ENCODE measurements at regions not wholly inside any gene's neighbourhood (a gene's known extent, or its start where the extent isn't known, plus 50 kb on each side); places are given as distances from the start of the nearest gene placed in this dataset.

DNA sequence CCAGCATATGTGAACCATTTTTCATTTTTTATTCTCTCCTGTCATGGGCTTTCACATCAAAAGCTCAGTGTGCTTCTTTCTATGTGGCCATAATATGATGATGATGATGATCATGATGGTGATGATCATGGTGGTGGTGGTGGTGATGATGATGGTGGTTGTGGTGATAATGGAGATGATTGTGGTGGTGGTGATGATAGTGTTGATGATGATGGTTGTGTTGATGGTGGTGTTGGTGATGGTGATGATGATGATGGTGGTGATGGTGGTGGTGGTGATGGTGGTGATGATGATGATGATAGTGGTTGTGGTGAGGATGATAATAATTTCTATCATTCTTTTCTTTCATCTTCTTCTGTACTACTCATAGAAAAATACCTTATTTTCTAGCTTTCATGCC lies 413.1 kb upstream of the VSTM2A start:
- H3K4me3 ChIP-seq, result no peak overlapping the region
- intact Hi-C loops (cut with DNase I), result no loop called here
- DNase-seq (ENCODE audit: low spot score), result no peak
- H3K4me1 ChIP-seq (replicated peaks), result no peaks in the 10 kb centered on the region
- no peak overlapping the region for H3K27ac ChIP-seq
- no peaks in the 10 kb centered on the region for H3K27me3 ChIP-seq (replicated peaks; ENCODE audit: insufficient read depth)
- no peak for TF ChIP-seq POLR2A (IDR thresholded peaks at IDR 0.05)
- no peaks in the 10 kb centered on the region for H3K36me3 ChIP-seq
- no peaks in the 10 kb centered on the region for H3K9me3 ChIP-seq

DNA sequence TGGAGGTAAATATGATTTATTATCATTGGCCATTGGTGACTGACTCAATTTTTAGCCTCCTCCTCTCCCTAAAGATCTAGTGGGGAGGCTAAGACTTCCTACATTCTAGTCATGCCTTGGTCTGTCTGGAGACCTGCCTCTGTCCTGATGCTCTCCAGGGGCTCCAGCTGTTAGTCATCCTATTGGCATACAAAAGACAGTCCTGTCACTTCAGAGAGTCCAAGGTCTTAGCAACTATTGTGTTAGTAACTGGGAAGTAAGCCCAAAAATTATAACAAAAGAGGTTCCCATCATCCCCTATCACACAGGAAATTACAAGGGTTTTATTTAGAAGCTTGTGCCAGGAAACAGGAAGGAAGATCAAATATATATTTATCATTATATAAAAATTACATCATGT lies 400.6 kb upstream of the VSTM2A start:
- no peaks in the 10 kb centered on the region for H3K9me3 ChIP-seq
- no peaks in the 10 kb centered on the region for H3K27me3 ChIP-seq (replicated peaks; ENCODE audit: insufficient read depth)
- H3K4me1 ChIP-seq (replicated peaks), result no peaks in the 10 kb centered on the region
- H3K36me3 ChIP-seq, result no peaks in the 10 kb centered on the region
- no peak overlapping the region for H3K4me3 ChIP-seq
- DNase-seq (ENCODE audit: low spot score), result no peak
- H3K27ac ChIP-seq, result no peak overlapping the region
- no peak for TF ChIP-seq POLR2AphosphoS5 (IDR thresholded peaks at IDR 0.05)
- TF ChIP-seq, protein P1, sequence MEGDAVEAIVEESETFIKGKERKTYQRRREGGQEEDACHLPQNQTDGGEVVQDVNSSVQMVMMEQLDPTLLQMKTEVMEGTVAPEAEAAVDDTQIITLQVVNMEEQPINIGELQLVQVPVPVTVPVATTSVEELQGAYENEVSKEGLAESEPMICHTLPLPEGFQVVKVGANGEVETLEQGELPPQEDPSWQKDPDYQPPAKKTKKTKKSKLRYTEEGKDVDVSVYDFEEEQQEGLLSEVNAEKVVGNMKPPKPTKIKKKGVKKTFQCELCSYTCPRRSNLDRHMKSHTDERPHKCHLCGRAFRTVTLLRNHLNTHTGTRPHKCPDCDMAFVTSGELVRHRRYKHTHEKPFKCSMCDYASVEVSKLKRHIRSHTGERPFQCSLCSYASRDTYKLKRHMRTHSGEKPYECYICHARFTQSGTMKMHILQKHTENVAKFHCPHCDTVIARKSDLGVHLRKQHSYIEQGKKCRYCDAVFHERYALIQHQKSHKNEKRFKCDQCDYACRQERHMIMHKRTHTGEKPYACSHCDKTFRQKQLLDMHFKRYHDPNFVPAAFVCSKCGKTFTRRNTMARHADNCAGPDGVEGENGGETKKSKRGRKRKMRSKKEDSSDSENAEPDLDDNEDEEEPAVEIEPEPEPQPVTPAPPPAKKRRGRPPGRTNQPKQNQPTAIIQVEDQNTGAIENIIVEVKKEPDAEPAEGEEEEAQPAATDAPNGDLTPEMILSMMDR (IDR thresholded peaks at IDR 0.05), result no peak
- no peak for TF ChIP-seq POLR2A (IDR thresholded peaks at IDR 0.05)
- intact Hi-C loops (cut with DNase I), result no loop called here

DNA sequence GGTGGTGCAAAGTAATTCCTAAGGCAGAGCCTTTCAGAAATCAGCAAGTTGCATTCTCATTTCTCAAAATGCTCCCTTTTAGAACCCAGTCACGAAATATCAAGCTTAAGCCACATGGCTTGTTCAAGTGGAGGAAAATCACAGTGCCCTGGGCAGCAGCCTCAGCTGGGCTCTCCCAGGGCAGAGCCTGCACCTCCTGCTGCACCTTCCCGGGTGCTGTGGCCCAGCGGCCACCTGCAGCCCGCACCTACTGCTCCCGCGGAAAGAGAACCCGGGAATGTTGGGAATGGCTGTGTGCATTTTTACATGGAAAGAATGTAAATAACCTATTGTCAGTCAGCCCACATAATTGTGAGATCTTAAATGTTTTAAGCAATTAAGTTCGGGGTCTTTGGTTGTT lies 396.5 kb upstream of the VSTM2A start:
- H3K27me3 ChIP-seq (replicated peaks; ENCODE audit: insufficient read depth), result no peaks in the 10 kb centered on the region
- no peaks in the 10 kb centered on the region for H3K4me1 ChIP-seq (replicated peaks)
- H3K27ac ChIP-seq, result no peak overlapping the region
- no peak overlapping the region for H3K4me3 ChIP-seq
- TF ChIP-seq POLR2A (IDR thresholded peaks at IDR 0.05) (no peak), POLR2AphosphoS5 (IDR thresholded peaks at IDR 0.05) (no peak)
- TF ChIP-seq, protein P1 (IDR thresholded peaks at IDR 0.05), result no peak
- WGBS, result 77% methylated on average over 8 of the region's 8 CpGs
- intact Hi-C loops (cut with DNase I), result no loop called here
- no peak for DNase-seq (ENCODE audit: low spot score)
- no peaks in the 10 kb centered on the region for H3K9me3 ChIP-seq
- no peaks in the 10 kb centered on the region for H3K36me3 ChIP-seq

DNA sequence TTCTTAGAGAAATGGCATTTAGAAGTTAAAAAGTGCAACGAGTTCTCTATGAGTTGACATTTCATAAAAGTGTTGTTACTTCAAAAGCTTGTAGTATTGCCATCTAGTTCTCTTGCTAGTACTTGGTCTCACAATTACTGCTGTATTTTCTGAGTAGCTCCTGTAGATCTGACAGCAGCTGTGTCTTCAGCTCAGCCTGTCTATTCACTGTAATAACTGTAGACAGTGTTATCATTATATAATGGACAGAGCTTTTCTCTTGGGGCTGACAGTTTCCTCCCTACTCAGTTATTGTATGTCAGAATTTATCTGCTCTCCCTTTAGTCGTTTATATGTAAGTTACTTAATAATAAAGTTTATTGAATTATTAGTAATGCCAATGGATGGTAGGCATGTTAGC lies 388.7 kb upstream of the VSTM2A start:
- Histone ChIP-seq H3K4me3 (no peak overlapping the region), H3K27me3 (replicated peaks; ENCODE audit: insufficient read depth) (no peaks in the 10 kb centered on the region), H3K36me3 (no peaks in the 10 kb centered on the region), H3K9me3 (no peaks in the 10 kb centered on the region), H3K27ac (no peak overlapping the region), H3K4me1 (replicated peaks) (no peaks in the 10 kb centered on the region)
- WGBS, result 66% methylated on average over 2 of the region's 2 CpGs
- TF ChIP-seq POLR2AphosphoS5 (IDR thresholded peaks at IDR 0.05), result no peak
- TF ChIP-seq, protein P1 (IDR thresholded peaks at IDR 0.05), result no peak
- TF ChIP-seq POLR2A (IDR thresholded peaks at IDR 0.05), result no peak
- intact Hi-C loops (cut with DNase I), result no loop called here
- no peak for DNase-seq (ENCODE audit: low spot score)

DNA sequence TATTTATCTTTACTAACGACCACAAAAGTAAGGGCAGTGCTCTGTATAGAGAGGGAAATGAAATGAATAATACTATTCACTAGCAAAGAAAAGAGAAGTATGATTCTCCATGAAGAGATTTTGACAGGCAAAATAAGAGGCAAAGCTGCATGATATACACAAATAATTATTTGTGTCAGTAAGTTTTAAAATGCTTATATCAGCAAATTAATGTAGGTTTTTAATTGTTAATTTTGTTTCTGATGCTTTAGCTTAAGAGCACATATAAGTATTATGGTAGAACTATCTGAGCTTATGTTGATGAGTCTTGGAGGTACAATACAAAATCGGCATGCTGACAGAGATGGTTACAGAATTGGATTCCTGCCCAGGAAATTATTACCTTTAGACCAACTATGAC lies 383.1 kb upstream of the VSTM2A start:
- Histone ChIP-seq H3K4me1 (replicated peaks) (no peaks in the 10 kb centered on the region), H3K27me3 (replicated peaks; ENCODE audit: insufficient read depth) (no peaks in the 10 kb centered on the region), H3K9me3 (no peaks in the 10 kb centered on the region), H3K27ac (no peak overlapping the region), H3K36me3 (no peaks in the 10 kb centered on the region), H3K4me3 (no peak overlapping the region)
- no peak for DNase-seq (ENCODE audit: low spot score)
- intact Hi-C loops (cut with DNase I), result no loop called here
- WGBS, result 66% methylated on average over 2 of the region's 2 CpGs
- no peak for TF ChIP-seq POLR2A (IDR thresholded peaks at IDR 0.05)
- TF ChIP-seq, protein P1 (IDR thresholded peaks at IDR 0.05), result no peak

DNA sequence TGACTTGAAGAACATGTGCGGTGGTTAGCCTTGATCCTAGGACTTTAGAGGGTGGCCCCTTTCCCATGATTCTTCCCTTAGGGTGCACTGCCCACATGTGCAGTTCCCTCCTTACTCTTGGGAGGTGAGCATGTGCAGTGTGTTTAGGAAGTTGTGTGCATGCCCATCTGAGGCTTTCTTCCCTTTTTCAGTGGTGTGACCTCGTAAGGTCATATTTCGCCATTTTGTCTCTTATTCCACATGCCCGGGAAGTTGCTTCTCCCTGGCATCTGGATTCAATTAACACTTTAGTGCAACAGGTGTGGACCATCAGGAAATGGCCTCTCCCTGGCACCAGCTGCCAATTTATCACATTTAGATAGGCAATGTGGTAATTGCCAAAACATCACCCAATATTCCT lies 380.6 kb upstream of the VSTM2A start:
- Histone ChIP-seq H3K4me3 (no peak overlapping the region), H3K9me3 (no peaks in the 10 kb centered on the region), H3K27me3 (replicated peaks; ENCODE audit: insufficient read depth) (no peaks in the 10 kb centered on the region), H3K4me1 (replicated peaks) (no peaks in the 10 kb centered on the region), H3K36me3 (no peaks in the 10 kb centered on the region), H3K27ac (no peak overlapping the region)
- no peak for TF ChIP-seq POLR2A (IDR thresholded peaks at IDR 0.05)
- TF ChIP-seq POLR2AphosphoS5 (IDR thresholded peaks at IDR 0.05), result no peak
- TF ChIP-seq, protein P1 (IDR thresholded peaks at IDR 0.05), result no peak
- intact Hi-C loops (cut with DNase I), result no loop called here
- no peak for DNase-seq (ENCODE audit: low spot score)
- WGBS, result 91% methylated on average over 4 of the region's 4 CpGs

Data from prostate gland (tissue), 2 donors.